Small intestine (tissue), 7 donors: ENCODE measurements at regions not wholly inside any gene's neighbourhood (a gene's known extent, or its start where the extent isn't known, plus 50 kb on each side); places are given as distances from the start of the nearest gene placed in this dataset.

Source experiments
- DNase-seq, 2 donors: peaks; one replicate each; pipeline versions ENCODE4 v3.0.0 to v3.0.0-alpha.2; 2013
- FAIRE-seq: peaks from 2 replicates; lab custom pipeline; 2012; peaks lifted over from hg19 to GRCh38; lab: Jason Lieb, UNC
- H3K27ac ChIP-seq, 3 donors: one replicate each; pipeline ENCODE4 v1.5.1; 2013; ENCODE audit warnings: low read length in 2 of 3, mild to moderate bottlenecking in 2 of 3, control low read depth in 1 of 3, inconsistent platforms in 1 of 3, low read depth in 1 of 3, moderate library complexity in 1 of 3
- H3K27me3 ChIP-seq, 3 donors: one replicate each; pipeline ENCODE4 v1.6.1; 2013; ENCODE audit warnings: low read length in 3 of 3, inconsistent platforms in 1 of 3; ENCODE audit not compliant: control insufficient read depth in 3 of 3, insufficient read depth in 3 of 3
- H3K36me3 ChIP-seq, 3 donors: one replicate each; pipeline ENCODE4 v1.6.1; 2013; ENCODE audit warnings: low read length in 3 of 3, inconsistent platforms in 1 of 3, low read depth in 1 of 3, mild to moderate bottlenecking in 1 of 3, moderate library complexity in 1 of 3; ENCODE audit not compliant: control insufficient read depth in 3 of 3, insufficient read depth in 2 of 3
- H3K4me1 ChIP-seq, 3 donors: one replicate each; pipeline ENCODE4 v1.6.1; 2013; ENCODE audit warnings: low read length in 2 of 3, inconsistent platforms in 1 of 3, low read depth in 1 of 3, mild to moderate bottlenecking in 1 of 3, moderate library complexity in 1 of 3; ENCODE audit not compliant: control insufficient read depth in 3 of 3, insufficient read depth in 2 of 3
- H3K4me3 ChIP-seq, 3 donors: one replicate each; pipeline ENCODE4 v1.5.1; 2013; ENCODE audit warnings: low read length in 3 of 3, control low read depth in 1 of 3, inconsistent platforms in 1 of 3, low read depth in 1 of 3, mild to moderate bottlenecking in 1 of 3, moderate library complexity in 1 of 3
- H3K9me3 ChIP-seq, 2 donors: one replicate each; pipeline ENCODE4 v1.6.1; 2013; ENCODE audit warnings: low read depth in 1 of 2, low read length in 1 of 2; ENCODE audit not compliant: control insufficient read depth in 2 of 2, insufficient read depth in 1 of 2
- WGBS, 3 donors: extraction: QIAGEN DNeasy Blood & Tissue Kit; methylation state at CpG; one replicate each; pipeline ENCODE4 v1.1.7; 2013; 5-methylcytosine and 5-hydroxymethylcytosine counted together
- donor health status: healthy with polysubstance abuse.
- donor health status: control.
- donor health status: control.
- donor health status: Bipolar disorder and iron deficiency.
- donor health status: healthy.

DNA sequence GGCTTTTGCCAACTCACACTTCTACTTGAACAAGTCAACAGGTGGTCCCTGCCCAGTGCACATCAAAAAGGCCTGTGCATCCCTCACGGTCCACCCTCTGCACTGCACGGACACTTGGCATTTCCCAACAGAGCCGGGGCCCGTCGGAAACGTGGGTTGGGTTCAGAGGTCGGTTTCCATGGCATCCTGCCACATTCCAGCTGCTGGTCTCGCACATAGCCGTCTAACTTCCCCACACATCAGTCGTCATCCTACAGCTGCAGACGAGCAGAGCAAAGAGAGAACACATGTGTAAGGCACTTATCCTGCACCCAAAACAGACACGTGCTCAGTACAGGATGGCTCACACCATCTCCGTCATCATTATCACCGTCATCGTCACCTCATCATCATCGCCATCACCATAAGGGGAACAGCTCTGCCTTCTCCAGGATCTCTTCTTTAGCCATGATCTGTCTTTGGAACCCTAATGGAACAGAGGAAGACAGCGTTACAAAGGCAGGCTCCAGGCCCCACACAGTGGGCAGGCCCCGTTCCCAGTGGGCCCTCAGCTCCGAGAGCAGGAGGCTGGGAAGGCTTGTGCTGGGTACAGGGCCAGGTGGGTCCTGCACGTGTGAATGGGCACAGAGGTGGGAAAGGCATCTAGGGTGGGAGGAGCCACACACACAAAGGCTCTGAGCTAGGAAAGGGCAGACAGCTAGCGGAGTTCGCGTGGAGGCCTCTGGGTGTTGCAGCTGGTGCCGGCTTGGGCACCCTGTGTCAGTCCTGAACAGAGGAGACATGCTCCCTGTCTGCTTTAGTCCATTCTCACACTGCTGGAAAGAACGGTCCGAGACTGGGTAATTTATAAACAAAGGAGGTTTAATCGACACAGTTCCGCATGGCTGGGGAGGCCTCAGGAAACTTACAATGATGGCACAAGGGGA lies 170.8 kb upstream of the SOX1 start:
- Histone ChIP-seq H3K9me3 (no peaks in the 10 kb centered on the region), H3K4me3 (no peak overlapping the region), H3K27ac (no peak overlapping the region), H3K27me3 (peaks cover 0 to 24% (median 12%) of the 10 kb centered on the region in 3 donors), H3K4me1 (no peaks in the 10 kb centered on the region), H3K36me3 (no peaks in the 10 kb centered on the region)
- FAIRE-seq (no peak), DNase-seq (no peak)
- 63 to 69% (median 65%) methylated on average over 28 of the region's 28 CpGs for WGBS, 3 donors

DNA sequence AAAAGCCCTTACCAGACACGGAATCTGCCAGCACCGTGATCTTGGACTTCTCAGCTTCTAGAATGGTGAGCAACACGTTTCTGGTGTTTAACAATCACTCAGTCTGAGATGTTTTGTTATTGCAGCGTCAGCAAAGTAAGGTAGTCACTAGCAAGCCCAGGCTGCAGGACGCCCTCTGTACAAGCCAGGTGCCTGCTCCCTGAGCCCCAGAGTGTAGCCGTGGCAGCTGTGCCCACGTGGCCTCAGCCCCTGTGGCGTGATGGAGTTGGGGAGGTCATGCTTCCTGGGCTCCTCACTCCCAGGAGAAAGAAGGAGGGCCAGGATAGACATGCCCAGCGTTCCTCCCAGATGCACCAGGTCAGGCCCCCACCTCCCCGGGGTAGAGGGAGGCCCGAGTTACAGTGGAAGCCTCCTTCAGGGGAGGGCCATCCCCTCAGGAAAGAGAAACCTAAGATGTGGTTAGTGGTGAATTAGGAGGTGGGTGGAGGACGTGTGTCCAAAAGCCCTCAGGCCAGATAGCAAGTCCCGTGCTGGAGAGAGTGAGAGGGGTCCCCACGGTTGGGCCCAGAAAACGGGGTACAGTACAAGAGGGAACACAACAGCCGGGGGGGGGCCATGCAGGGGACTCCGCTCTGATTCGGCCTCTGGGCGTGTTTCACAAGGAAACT lies 169.6 kb upstream of the SOX1 start:
- Histone ChIP-seq H3K9me3 (no peaks in the 10 kb centered on the region), H3K36me3 (no peaks in the 10 kb centered on the region), H3K4me3 (no peak overlapping the region), H3K27ac (no peak overlapping the region), H3K4me1 (no peaks in the 10 kb centered on the region), H3K27me3 (peaks cover 0 to 20% (median 10%) of the 10 kb centered on the region in 3 donors)
- no peak for FAIRE-seq
- no peak for DNase-seq
- 51 to 72% (median 62%) methylated on average over 19 of the region's 19 CpGs for WGBS, 3 donors

DNA sequence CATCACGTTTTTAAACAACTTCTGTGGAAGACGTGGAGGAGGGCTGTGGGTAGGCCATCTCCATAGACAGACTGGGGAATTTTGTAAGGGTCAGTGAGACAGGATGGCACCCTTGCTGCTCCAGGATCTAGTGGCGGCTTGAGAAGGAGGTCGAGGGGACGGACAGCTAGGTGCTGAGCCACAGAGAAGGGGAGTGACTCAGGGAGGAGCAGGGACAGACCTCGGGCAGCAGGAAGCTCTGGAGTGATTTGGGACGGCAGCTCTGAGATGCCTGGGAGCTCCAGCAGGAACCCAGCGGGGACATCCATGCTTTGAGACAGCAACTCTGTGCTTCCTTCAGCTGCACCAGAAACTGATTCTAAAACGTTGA lies 169.1 kb upstream of the SOX1 start:
- DNase-seq, result no peak
- Histone ChIP-seq H3K4me1 (no peaks in the 10 kb centered on the region), H3K27ac (no peak overlapping the region), H3K9me3 (no peaks in the 10 kb centered on the region), H3K36me3 (no peaks in the 10 kb centered on the region), H3K4me3 (no peak overlapping the region), H3K27me3 (peaks cover 0 to 15% (median 10%) of the 10 kb centered on the region in 3 donors)
- no peak for FAIRE-seq
- 60 to 69% (median 61%) methylated on average over 9 of the region's 9 CpGs for WGBS, 3 donors

DNA sequence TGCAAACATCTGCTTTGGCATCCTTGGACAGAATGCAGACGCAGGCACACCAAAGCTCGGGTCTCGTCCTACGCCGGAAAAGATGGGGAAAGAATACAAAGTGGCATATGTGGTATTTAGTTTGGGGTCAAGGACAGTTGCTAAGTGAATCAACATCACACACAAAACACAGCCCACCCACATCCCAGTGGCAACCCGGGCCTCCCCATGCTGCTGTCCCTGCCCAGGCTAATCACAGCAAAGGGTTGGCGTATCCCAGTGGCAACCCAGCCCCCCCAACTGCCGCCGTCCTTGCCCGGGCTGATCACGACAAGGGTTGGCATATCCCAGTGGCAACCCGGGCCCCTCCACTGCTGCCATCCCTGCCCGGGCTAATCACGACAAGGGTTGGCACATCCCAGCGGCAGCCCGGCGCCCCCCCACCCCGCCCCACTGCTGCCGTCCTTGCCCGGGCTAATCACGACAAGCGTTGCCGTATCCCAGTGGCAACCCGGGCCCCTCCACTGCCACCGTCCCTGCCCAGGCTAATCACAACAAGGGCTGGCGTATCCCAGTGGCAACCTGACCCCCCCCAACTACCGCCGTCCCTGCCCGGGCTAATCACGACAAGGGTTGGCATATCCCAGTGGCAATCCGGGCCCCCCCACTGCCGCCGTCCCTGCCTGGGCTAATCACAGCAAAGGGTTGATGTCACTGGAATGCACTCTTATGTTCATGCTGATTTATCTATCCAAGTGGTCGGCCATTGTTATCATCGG lies 167.8 kb upstream of the SOX1 start:
- no peak overlapping the region for H3K4me3 ChIP-seq
- H3K4me1 ChIP-seq, result no peaks in the 10 kb centered on the region
- H3K36me3 ChIP-seq, result no peaks in the 10 kb centered on the region
- no peaks in the 10 kb centered on the region for H3K9me3 ChIP-seq
- H3K27me3 ChIP-seq, result peaks cover 0 to 7% (median 2%) of the 10 kb centered on the region in 3 donors
- FAIRE-seq (no peak), DNase-seq (no peak)
- WGBS, 3 donors, result 88 to 91% (median 89%) methylated on average over 27 to 35 of the region's 35 CpGs
- no peak overlapping the region for H3K27ac ChIP-seq

DNA sequence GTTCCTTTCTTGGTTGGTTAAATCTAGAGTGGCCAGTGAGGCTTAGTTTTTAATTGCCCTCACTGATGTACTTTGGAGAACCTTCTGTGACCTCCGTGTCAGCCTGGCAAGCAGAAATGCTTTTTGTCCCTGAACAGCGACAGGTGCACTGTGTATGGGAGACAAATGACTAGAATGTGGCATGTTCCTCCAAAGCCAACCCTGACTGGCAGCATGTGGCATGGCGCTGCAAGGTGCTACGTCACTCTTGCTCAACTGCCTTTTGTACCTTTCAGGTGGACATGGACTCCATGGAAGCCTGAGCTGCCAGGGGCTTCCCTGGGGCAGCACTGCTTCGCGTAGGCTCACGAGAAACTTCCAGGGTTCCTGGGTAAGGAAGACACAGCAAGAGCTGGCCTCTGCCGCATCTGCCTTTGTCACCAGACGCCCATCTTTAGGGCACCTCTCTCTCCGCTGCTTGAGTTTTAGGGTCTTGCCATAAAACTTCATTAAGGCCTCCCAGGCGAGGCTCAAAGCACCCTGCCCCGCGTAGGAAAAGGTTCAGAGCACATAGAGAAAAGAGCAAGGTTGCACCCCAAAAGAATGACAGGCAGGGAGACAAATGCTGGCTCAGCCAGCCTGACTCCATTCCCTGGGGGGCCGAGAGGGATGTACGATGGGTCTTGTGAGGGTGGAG lies 167.1 kb upstream of the SOX1 start:
- Histone ChIP-seq H3K27ac (no peak overlapping the region), H3K36me3 (no peaks in the 10 kb centered on the region), H3K9me3 (no peaks in the 10 kb centered on the region), H3K4me1 (no peaks in the 10 kb centered on the region), H3K4me3 (no peak overlapping the region), H3K27me3 (peaks cover 0 to 3% (median 0%) of the 10 kb centered on the region in 3 donors)
- DNase-seq (no peak), FAIRE-seq (no peak)
- WGBS, 3 donors, result 78 to 90% (median 82%) methylated on average over 15 of the region's 15 CpGs

DNA sequence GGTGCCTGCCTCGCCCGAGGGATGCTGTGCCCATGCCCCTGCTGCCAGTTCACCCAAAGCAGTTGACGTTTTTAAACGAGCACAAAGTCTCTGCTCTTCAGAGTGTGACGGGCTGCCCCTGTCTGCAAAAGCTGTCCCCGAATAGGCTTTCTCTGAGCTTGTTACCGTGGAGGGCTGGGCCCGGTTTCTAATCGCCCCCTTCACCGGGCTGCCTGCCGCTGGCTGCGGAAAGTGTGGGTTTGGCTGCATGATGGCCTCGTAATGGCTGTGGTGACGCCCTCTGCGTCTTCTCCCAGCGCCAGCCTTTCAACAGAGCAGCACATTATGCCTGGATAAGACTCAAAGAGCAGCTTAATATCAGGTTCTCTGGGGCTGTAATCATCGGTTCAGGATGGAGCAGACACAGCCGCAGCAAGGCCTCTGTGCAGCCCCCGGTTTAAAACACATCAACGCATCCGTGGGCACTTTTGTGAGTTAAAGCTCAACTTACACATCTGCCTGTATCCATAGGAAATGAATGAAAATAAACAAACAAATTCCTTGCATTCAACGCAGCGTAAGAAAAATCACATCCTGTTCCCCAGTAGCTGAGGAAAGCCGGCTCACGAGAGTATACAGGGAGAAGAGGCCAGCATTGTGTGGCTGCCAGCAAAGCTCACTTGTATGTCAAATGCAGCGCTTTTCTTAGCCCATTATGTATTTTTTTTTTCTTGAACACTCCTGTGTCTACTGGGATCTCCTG lies 166.4 kb upstream of the SOX1 start:
- Histone ChIP-seq H3K4me1 (no peaks in the 10 kb centered on the region), H3K4me3 (no peak overlapping the region), H3K36me3 (no peaks in the 10 kb centered on the region), H3K27ac (no peak overlapping the region), H3K9me3 (no peaks in the 10 kb centered on the region), H3K27me3 (peaks cover 0 to 3% (median 0%) of the 10 kb centered on the region in 3 donors)
- FAIRE-seq (no peak), DNase-seq (peak in 1 of 2 donors; percentile 12)
- WGBS, 3 donors, result 51 to 66% (median 64%) methylated on average over 26 of the region's 26 CpGs

DNA sequence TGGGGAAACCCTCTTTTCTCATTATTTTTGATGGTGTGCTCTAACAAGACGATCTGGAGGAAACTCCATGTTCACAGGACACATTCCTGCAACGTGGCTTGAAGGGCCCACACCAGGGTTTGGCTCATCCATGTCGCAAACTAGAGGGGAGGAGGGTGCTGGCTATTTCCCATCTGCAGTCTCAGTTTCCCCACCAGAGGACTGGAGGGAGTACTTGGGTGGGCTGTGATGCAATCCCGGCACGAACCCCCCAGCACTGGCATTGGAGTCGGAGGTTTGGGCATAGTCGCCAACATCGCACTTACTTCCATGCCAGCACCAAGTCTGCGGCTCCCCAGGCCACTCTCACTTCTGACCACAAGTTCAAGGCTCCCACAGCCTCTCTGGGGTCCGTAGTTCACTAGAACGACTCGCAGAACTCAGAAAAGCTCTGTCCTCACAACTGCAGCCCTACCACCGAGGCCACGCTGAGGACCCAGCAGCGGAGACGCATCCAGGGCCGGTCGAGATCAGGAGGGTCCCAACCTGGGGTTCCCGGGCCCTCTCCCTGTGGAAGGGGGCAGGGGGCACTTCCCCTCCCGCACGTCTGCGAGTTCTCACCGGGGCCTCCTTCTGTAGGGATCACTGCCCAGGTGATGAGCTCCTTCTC lies 165.6 kb upstream of the SOX1 start:
- no peaks in the 10 kb centered on the region for H3K4me1 ChIP-seq
- no peak overlapping the region for H3K4me3 ChIP-seq
- H3K36me3 ChIP-seq, result no peaks in the 10 kb centered on the region
- WGBS, 3 donors, result 75 to 84% (median 77%) methylated on average over 23 of the region's 23 CpGs
- no peak for FAIRE-seq
- DNase-seq, result no peak
- H3K27me3 ChIP-seq, result peaks cover 0 to 3% (median 0%) of the 10 kb centered on the region in 3 donors
- no peaks in the 10 kb centered on the region for H3K9me3 ChIP-seq
- no peak overlapping the region for H3K27ac ChIP-seq
